Large intestine (tissue), 3 donors: ENCODE measurements at regions not wholly inside any gene's neighbourhood (a gene's known extent, or its start where the extent isn't known, plus 50 kb on each side); places are given as distances from the start of the nearest gene placed in this dataset.

Experiments
- DNase-seq, 2 donors: peaks; one replicate each; pipeline versions ENCODE4 v3.0.0 to v3.0.0-alpha.2; 2013
- H3K27ac ChIP-seq: one replicate; pipeline ENCODE4 v1.5.1; 2013; ENCODE audit warnings: low read length
- H3K27me3 ChIP-seq: 2 replicates; pipeline ENCODE4 v1.6.1; 2013; ENCODE audit warnings: low read length; ENCODE audit not compliant: control insufficient read depth, insufficient read depth
- H3K36me3 ChIP-seq: 2 replicates; pipeline ENCODE4 v1.6.1; 2013; ENCODE audit warnings: low read length; ENCODE audit not compliant: control insufficient read depth, insufficient read depth
- H3K4me1 ChIP-seq: one replicate; pipeline ENCODE4 v1.6.1; 2013; ENCODE audit warnings: low read length; ENCODE audit not compliant: control insufficient read depth, insufficient read depth
- H3K4me3 ChIP-seq: one replicate; pipeline ENCODE4 v1.5.1; 2013; ENCODE audit warnings: low read length
- H3K9me3 ChIP-seq: one replicate; pipeline ENCODE4 v1.6.1; 2013; ENCODE audit warnings: mild to moderate bottlenecking, low read depth, low read length, moderate library complexity; ENCODE audit not compliant: control insufficient read depth
- WGBS: methylation state at CpG from one replicate; pipeline ENCODE4 v1.1.5; 2013; ENCODE audit warnings: low lambda C conversion rate; ENCODE audit not compliant: insufficient coverage; 5-methylcytosine and 5-hydroxymethylcytosine counted together

DNA sequence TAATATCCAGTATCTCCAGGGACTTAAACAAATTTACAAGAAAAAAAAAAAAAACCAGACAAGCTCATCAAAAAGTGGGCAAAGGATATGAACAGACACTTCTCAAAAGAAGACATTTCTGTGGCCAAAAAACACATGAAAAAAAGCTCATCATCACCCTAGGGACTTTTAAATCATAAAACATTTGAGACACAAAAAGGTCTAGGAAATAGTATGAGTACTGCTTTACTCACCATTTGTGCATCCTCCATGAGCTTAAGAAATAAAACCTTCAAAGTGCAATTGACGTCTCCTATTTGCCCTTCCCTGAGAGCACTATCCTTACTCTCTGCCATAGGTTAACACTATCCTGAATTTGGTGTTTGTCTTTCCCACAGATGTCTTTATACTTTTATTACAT lies 193.7 kb upstream of the NREP start:
- Histone ChIP-seq H3K36me3 (no peaks in the 10 kb centered on the region), H3K27me3 (no peaks in the 10 kb centered on the region), H3K9me3 (no peaks in the 10 kb centered on the region), H3K4me1 (no peaks in the 10 kb centered on the region), H3K4me3 (no peak overlapping the region), H3K27ac (no peak overlapping the region)
- no CpG with 5 or more reads among the region's 1 CpG for WGBS
- no peak for DNase-seq

DNA sequence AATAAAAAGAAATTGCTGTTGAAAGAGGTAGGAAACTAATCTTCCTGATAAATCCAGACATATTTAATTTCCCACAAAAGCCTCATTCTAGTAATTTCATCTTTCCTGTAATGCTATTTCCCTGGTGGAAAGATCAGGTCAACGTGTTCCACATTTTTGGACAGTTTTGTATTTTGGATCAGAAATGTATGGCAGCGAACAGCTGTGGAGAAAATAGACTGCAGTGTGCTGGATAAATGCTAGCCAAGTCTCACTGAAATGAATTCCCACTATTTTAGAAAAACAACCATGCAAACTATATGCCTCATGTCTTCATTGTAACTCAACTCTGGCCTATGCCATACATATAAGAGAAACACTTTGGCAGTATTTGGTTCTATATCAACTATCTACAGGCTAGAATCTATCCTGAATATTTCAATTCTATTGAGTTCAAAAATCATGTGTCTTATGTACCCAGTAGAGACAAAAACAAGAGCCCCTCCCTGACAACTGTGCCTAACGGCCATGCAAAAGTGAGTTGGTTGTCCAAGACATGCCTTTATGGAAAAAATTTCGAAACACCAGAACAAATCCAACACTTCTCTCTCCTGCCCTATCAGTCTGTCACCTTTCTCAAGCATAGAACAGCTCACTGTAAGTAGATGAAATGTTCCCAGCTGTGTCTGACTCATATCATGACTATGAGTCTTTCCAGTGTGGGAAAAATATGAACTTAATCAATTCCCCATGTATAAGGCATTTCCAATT lies 191.3 kb upstream of the NREP start:
- H3K4me1 ChIP-seq = no peaks in the 10 kb centered on the region
- H3K36me3 ChIP-seq = no peaks in the 10 kb centered on the region
- H3K27ac ChIP-seq = no peak overlapping the region
- WGBS = 83% methylated on average over 2 of the region's 4 CpGs
- no peak overlapping the region for H3K4me3 ChIP-seq
- H3K27me3 ChIP-seq = no peaks in the 10 kb centered on the region
- H3K9me3 ChIP-seq = no peaks in the 10 kb centered on the region
- no peak for DNase-seq

DNA sequence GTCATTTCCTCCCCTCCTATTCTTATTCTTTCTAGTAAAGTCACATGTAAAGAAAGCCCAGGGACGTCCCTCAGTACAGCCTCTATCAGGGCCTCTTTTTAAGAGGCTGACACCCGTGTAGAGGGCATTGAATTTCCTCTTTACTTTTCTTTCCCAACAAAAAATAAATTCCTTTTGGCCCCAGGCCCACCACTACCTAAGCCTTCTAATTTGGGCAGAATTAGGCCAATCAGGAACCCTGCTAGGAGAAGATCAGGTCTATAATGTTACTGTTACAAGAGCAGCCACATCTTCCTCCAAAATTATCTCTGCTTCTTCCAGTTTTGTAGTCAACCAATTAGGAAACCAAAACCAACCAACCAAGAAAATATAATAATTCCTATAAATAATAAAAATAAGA lies 189.6 kb upstream of the NREP start:
- H3K4me3 ChIP-seq = no peak overlapping the region
- H3K4me1 ChIP-seq = no peaks in the 10 kb centered on the region
- no peaks in the 10 kb centered on the region for H3K36me3 ChIP-seq
- DNase-seq = no peak
- H3K27ac ChIP-seq = no peak overlapping the region
- H3K27me3 ChIP-seq = no peaks in the 10 kb centered on the region
- no CpG with 5 or more reads among the region's 2 CpGs for WGBS
- no peaks in the 10 kb centered on the region for H3K9me3 ChIP-seq

DNA sequence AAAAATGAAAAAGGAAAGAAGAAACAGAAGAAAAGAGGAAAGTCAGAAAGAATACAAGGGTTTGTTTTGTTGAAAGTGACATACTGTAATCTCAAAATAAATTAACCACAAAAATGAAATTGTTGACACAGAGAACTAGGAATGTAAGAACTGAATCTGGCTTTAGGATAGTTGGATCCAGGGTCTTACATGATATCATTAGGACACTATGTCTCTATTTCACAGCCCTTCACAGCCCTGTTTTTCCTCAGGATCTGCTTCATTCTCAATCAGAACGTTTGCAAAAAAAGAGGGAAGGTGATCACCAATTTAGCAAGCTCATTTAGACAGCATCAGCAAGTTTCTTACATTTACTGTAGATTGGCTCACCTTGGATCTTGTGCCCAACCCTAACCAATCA lies 188.5 kb upstream of the NREP start:
- no CpG with 5 or more reads among the region's 1 CpG for WGBS
- no peak overlapping the region for H3K27ac ChIP-seq
- no peaks in the 10 kb centered on the region for H3K27me3 ChIP-seq
- no peaks in the 10 kb centered on the region for H3K36me3 ChIP-seq
- DNase-seq = no peak
- H3K4me1 ChIP-seq = no peaks in the 10 kb centered on the region
- H3K4me3 ChIP-seq = no peak overlapping the region
- H3K9me3 ChIP-seq = no peaks in the 10 kb centered on the region

DNA sequence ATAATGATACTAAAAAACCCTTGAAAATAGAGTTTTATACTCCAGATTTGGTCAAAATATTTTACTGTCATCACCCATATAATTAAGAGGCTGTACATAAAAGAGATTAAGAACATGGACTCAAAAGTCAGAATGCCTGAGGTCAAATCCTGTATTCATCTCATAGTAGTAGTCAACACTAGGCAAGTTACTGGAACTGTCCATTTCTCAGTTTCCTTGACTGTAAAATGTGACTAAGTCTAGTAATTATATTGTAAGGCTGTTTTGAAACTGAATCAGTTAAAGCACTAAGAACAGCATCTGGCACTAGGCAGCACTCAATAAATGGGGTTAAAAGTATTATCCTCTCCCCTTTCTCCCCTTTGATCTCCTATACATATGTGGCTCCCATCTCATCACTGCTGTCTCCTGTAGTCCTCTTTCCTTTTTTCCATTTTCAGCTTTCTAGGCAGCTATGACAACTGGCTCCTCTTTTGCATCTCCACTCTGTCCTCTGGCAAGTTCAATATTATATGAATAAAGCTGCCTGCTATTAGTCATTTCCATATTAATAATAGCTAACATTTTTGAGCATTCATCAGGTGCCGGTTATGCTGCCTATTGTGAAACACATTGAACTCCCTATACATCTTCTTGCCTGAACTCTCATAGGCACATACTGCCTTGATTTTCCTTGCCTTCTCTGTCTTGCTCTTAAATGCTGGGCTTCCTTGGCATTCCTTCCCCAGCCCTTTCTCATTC lies 185.8 kb upstream of the NREP start:
- H3K4me1 ChIP-seq = no peaks in the 10 kb centered on the region
- H3K27ac ChIP-seq = no peak overlapping the region
- no CpG with 5 or more reads among the region's 1 CpG for WGBS
- H3K36me3 ChIP-seq = no peaks in the 10 kb centered on the region
- H3K4me3 ChIP-seq = no peak overlapping the region
- no peaks in the 10 kb centered on the region for H3K27me3 ChIP-seq
- no peaks in the 10 kb centered on the region for H3K9me3 ChIP-seq
- DNase-seq = no peak

DNA sequence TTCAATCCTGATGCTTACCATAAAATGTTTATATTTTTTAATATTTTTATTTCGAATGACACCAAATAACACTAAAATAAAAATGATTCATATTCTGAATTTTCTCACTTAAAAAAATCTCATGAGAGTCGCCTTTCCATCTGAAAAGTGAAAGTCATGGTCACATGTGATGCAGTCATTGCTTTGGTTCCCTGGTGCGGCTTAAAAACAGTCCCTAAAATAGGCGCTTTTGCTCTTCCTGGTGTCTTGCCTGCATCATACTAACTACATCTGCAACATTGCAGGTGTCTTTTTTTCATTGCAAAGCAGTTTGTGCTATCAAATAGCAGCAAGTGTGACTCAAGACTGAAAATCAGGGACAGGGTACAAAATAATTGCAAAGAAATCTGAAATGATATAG lies 185.2 kb upstream of the NREP start:
- WGBS = 100% methylated on average over 1 of the region's 4 CpGs

DNA sequence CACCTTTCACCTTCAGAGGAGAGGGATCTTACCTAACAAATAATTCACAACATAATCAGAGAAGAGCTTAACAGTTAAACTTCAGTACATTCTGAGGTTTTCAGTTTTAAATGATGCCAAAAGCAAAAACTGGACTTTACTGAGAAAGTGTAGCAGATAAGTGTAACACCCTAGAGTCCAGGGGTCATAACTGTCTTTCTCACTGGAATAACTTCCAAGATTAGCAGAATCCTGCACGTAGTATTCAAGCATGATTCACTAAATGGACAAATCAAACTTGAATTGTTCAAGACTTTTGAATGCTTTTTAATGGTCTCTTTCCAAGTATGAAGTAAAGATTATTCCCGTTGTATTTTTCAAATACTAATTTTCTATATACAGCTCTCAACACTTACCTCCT lies 180.1 kb upstream of the NREP start:
- H3K9me3 ChIP-seq = no peaks in the 10 kb centered on the region
- no peak overlapping the region for H3K27ac ChIP-seq
- H3K27me3 ChIP-seq = no peaks in the 10 kb centered on the region
- no peak overlapping the region for H3K4me3 ChIP-seq
- WGBS = 14% methylated on average over 1 of the region's 2 CpGs
- DNase-seq = peak in 1 of 2 donors; percentile 18
- no peaks in the 10 kb centered on the region for H3K4me1 ChIP-seq
- H3K36me3 ChIP-seq = no peaks in the 10 kb centered on the region

More for the DNA sequence above, 185.2 kb upstream of the NREP start:
- no peak overlapping the region for H3K4me3 ChIP-seq
- H3K27me3 ChIP-seq = no peaks in the 10 kb centered on the region
- H3K36me3 ChIP-seq = no peaks in the 10 kb centered on the region
- no peak overlapping the region for H3K27ac ChIP-seq
- H3K4me1 ChIP-seq = no peaks in the 10 kb centered on the region
- no peak for DNase-seq
- no peaks in the 10 kb centered on the region for H3K9me3 ChIP-seq

DNA sequence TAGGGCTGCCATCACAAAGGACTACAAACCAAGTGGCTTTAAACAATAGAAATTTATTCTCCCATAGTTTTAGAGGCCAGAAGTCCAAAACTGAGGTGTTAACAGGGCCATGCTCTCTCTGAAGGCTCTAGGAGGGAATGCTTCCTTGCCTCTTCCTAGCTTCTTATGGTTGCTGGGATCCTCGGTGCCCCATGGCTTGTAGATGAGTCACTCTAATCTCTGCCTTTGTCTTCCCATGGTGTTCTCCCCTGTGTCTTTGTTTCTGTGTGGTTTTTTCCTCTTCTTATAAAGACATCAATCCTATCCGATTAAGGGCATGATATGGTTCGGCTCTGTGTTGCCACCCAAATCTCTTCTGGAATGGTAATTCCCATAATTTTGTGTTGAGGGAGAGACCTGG lies 178.8 kb upstream of the NREP start:
- H3K27me3 ChIP-seq = no peaks in the 10 kb centered on the region
- no peaks in the 10 kb centered on the region for H3K36me3 ChIP-seq
- no peaks in the 10 kb centered on the region for H3K9me3 ChIP-seq
- H3K4me3 ChIP-seq = no peak overlapping the region
- H3K4me1 ChIP-seq = no peaks in the 10 kb centered on the region
- H3K27ac ChIP-seq = peak overlapping the region; percentile 20
- WGBS = 60% methylated on average over 1 of the region's 3 CpGs
- no peak for DNase-seq

DNA sequence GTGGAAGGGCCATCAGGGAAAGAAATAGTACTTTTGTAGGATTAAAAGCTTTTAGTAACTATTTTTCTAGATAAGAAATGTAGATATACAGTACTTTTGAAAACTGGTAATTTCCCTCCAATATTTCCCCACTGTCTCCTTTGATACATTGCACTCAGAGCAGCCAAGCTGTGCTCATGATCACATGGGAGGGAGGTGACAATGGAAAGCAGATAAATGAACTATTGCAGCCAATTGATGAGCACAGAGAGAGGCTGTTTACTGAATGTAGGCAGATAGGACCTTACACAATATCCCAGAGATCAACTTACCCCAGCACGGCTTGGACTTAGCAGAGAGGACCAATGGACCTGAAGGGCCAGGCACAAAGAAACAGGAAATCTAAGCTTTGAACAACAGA lies 178.0 kb upstream of the NREP start:
- peak; percentile 4 to 36 for DNase-seq
- Histone ChIP-seq H3K27me3 (no peaks in the 10 kb centered on the region), H3K27ac (peak overlapping the region; percentile 22), H3K4me1 (no peaks in the 10 kb centered on the region), H3K9me3 (no peaks in the 10 kb centered on the region), H3K4me3 (no peak overlapping the region), H3K36me3 (no peaks in the 10 kb centered on the region)
- no CpG with 5 or more reads among the region's 1 CpG for WGBS

DNA sequence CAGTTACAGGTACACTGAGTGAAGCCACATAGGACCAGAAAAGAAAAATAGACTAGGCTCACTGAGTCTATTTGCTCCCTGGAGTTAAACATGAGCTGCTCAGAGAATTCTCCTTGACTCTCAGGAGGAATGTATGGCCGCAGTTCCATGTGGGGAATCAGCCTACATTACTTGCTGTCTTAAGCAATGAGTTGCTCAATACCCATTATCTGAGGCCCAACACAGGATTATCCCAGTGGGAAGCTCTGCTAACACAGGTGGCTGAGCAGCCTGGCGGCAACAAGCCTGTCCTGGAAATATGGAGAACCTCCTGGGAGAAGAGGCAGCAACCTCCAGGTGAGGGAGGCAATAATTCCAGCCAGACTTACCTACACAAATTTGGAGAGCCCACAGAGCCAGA lies 177.5 kb upstream of the NREP start:
- no peaks in the 10 kb centered on the region for H3K27me3 ChIP-seq

DNA sequence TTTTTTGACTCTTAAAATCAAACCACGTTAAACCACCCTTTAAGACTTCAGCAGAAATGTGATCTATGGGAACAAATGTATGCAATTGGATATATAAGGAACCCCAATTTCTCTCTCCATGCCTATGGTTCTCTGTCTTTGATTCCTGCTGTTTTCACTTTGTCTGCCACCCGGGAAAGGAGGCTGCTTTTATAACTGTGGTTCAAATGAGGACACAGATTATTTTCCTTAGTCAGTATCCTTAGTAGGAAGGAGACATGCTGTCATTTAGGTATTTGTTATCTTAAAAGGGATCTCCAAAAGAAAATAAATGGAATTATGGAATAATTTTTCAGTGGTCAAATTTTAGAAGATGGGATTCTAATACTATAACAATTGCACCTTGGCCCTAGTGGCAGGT lies 176.1 kb upstream of the NREP start:
- no peak overlapping the region for H3K4me3 ChIP-seq
- H3K27ac ChIP-seq = no peak overlapping the region
- H3K36me3 ChIP-seq = no peaks in the 10 kb centered on the region
- DNase-seq = no peak
- no peaks in the 10 kb centered on the region for H3K9me3 ChIP-seq
- no peaks in the 10 kb centered on the region for H3K27me3 ChIP-seq
- WGBS = 67% methylated on average over 1 of the region's 2 CpGs
- H3K4me1 ChIP-seq = no peaks in the 10 kb centered on the region

More for the DNA sequence above, 177.5 kb upstream of the NREP start:
- H3K9me3 ChIP-seq = no peaks in the 10 kb centered on the region
- H3K27ac ChIP-seq = peak overlapping the region; percentile 48
- H3K4me3 ChIP-seq = no peak overlapping the region
- WGBS = no CpG with 5 or more reads among the region's 2 CpGs
- no peaks in the 10 kb centered on the region for H3K36me3 ChIP-seq
- peak; percentile 16 to 55 for DNase-seq
- no peaks in the 10 kb centered on the region for H3K4me1 ChIP-seq
